HL-60 (cell line): ENCODE measurements at regions not wholly inside any gene's neighbourhood (a gene's known extent, or its start where the extent isn't known, plus 50 kb on each side); places are given as distances from the start of the nearest gene placed in this dataset.
"Not testable (repeated sequence)": the region's sequence is repeated elsewhere in the genome, so short reads cannot be mapped to it uniquely, and the experiment has no call there.

ENCODE experiments used
- CTCF ChIP-seq: IDR thresholded peaks from one replicate; pipeline ENCODE4 v1.5.1; 2011; ENCODE audit warnings: low read length, control low read depth, inconsistent platforms; ENCODE audit not compliant: insufficient read depth
- TF ChIP-seq, protein P1 (sequence below): IDR thresholded peaks from 2 replicates; pipeline ENCODE4 v1.6.1; 2012; ENCODE audit warnings: low read depth; ENCODE audit not compliant: insufficient replicate concordance

GRCh38 chr3:101110295-101110694, 117.1 kb upstream of the ABI3BP start:
- TF ChIP-seq CTCF: not testable (repeated sequence)
- TF ChIP-seq, protein P1, sequence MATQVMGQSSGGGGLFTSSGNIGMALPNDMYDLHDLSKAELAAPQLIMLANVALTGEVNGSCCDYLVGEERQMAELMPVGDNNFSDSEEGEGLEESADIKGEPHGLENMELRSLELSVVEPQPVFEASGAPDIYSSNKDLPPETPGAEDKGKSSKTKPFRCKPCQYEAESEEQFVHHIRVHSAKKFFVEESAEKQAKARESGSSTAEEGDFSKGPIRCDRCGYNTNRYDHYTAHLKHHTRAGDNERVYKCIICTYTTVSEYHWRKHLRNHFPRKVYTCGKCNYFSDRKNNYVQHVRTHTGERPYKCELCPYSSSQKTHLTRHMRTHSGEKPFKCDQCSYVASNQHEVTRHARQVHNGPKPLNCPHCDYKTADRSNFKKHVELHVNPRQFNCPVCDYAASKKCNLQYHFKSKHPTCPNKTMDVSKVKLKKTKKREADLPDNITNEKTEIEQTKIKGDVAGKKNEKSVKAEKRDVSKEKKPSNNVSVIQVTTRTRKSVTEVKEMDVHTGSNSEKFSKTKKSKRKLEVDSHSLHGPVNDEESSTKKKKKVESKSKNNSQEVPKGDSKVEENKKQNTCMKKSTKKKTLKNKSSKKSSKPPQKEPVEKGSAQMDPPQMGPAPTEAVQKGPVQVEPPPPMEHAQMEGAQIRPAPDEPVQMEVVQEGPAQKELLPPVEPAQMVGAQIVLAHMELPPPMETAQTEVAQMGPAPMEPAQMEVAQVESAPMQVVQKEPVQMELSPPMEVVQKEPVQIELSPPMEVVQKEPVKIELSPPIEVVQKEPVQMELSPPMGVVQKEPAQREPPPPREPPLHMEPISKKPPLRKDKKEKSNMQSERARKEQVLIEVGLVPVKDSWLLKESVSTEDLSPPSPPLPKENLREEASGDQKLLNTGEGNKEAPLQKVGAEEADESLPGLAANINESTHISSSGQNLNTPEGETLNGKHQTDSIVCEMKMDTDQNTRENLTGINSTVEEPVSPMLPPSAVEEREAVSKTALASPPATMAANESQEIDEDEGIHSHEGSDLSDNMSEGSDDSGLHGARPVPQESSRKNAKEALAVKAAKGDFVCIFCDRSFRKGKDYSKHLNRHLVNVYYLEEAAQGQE: not testable (repeated sequence)
